Left ventricle myocardium inferior (tissue), 1 donor: ENCODE measurements at regions not wholly inside any gene's neighbourhood (a gene's known extent, or its start where the extent isn't known, plus 50 kb on each side); places are given as distances from the start of the nearest gene placed in this dataset.

Experiments
- DNase-seq: peaks from one replicate; pipeline ENCODE4 v3.0.0-alpha.2; 2020
- H3K27ac ChIP-seq: fragments of 200-600 bp; replicated peaks from 2 replicates; pipeline ENCODE4 v1.8.0; 2021
- H3K27me3 ChIP-seq: fragments of 200-600 bp; 2 replicates; pipeline ENCODE4 v1.8.0; 2021; ENCODE audit warnings: low read depth
- H3K36me3 ChIP-seq: fragments of 200-600 bp; 2 replicates; pipeline ENCODE4 v1.8.0; 2021
- H3K4me1 ChIP-seq: fragments of 200-600 bp; 2 replicates; pipeline ENCODE4 v1.8.0; 2021
- H3K4me3 ChIP-seq: fragments of 200-600 bp; 2 replicates; pipeline ENCODE4 v1.8.0; 2021; ENCODE audit warnings: mild to moderate bottlenecking, moderate library complexity
- H3K9me3 ChIP-seq: fragments of 200-600 bp; replicated peaks from 2 replicates; pipeline ENCODE4 v1.8.0; 2021
- intact Hi-C: fragments of 100-400 bp; cut with micrococcal nuclease; formaldehyde crosslinking; loops from one replicate; pipeline ENCODE4 v1.11.0; 2022
- TF ChIP-seq, protein P1 (sequence below): fragments of 200-600 bp; IDR thresholded peaks from 2 replicates; pipeline ENCODE4 v1.8.0; 2021; ENCODE audit warnings: antibody characterized with exemption, mild to moderate bottlenecking, borderline replicate concordance
- donor health status: DM: no; HTN: yes; CAD: no; lungs with severe emphysema.

DNA sequence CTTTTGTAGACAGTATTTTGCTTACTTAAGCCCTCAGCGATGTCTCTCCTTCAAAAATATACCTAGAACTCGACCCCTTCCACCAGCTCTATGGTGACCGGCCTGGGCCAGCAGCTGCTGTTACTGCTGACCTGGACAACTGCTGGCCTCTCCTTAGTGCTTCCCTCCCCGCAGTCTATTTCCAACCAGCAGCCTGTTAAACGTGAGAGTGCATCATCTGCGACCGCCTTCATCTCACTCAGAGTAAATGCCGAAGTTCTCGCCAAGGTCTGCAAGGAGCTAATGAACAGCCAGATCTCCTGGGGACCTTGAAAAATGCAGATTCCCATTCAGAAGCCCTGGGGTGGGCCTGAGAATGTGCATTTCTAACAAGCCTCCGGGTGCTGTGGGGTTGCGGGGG, 86.7 kb downstream of the RPLP1 start:
- DNase-seq = no peak
- Histone ChIP-seq H3K27me3 (peaks cover 8% of the 10 kb centered on the region), H3K4me1 (no peaks in the 10 kb centered on the region), H3K36me3 (no peaks in the 10 kb centered on the region), H3K9me3 (no peaks in the 10 kb centered on the region), H3K4me3 (no peak overlapping the region), H3K27ac (no peak overlapping the region)
- TF ChIP-seq, protein P1, sequence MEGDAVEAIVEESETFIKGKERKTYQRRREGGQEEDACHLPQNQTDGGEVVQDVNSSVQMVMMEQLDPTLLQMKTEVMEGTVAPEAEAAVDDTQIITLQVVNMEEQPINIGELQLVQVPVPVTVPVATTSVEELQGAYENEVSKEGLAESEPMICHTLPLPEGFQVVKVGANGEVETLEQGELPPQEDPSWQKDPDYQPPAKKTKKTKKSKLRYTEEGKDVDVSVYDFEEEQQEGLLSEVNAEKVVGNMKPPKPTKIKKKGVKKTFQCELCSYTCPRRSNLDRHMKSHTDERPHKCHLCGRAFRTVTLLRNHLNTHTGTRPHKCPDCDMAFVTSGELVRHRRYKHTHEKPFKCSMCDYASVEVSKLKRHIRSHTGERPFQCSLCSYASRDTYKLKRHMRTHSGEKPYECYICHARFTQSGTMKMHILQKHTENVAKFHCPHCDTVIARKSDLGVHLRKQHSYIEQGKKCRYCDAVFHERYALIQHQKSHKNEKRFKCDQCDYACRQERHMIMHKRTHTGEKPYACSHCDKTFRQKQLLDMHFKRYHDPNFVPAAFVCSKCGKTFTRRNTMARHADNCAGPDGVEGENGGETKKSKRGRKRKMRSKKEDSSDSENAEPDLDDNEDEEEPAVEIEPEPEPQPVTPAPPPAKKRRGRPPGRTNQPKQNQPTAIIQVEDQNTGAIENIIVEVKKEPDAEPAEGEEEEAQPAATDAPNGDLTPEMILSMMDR = no peak
- intact Hi-C loops = no loop called here

DNA sequence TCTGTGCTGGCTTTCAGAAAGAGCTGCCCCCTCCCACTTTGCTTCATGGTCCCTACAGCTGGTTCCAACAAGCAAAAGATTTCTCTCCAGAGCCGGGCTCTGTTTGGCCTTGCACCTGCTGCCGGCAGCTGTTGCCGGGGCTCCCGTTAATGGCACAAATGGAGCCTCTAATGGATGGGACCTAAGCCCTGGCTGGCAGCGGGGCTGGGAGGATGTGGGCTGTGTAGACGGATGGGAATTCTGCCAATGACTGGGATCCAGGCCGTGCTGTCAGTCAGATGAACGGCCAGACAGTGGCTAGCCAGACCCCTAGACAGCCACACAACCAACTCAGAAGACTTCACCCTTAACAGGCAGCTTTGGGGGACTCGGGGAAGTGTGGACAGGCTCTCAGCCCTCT, 88.0 kb downstream of the RPLP1 start:
- no peak for DNase-seq
- no peak overlapping the region for H3K4me3 ChIP-seq
- H3K27me3 ChIP-seq = peaks cover 8% of the 10 kb centered on the region
- H3K9me3 ChIP-seq = no peaks in the 10 kb centered on the region
- no peaks in the 10 kb centered on the region for H3K36me3 ChIP-seq
- H3K27ac ChIP-seq = no peak overlapping the region
- TF ChIP-seq, protein P1 = no peak
- intact Hi-C loops = no loop called here
- no peaks in the 10 kb centered on the region for H3K4me1 ChIP-seq

DNA sequence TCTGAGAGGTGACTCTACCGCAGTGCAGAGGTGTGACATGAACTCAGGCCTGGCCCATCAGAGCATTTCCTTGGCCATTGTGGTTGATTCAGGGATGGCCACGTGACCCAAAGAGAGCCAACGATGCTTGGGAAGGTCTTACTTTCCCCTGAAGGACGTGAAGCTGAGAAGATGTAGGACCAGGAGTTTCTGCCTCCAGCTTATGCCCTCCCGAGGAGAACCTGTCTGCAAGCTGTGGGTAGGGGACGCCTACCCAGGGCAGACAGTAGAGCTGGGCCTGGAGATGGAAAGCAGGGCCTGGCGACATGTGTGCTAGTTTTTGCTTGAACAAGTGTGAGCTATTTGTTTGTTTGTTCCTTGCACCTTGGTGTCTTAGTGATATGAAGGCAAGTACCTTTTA, 89.4 kb downstream of the RPLP1 start:
- Histone ChIP-seq H3K27ac (no peak overlapping the region), H3K9me3 (no peaks in the 10 kb centered on the region), H3K4me3 (no peak overlapping the region), H3K4me1 (no peaks in the 10 kb centered on the region), H3K36me3 (no peaks in the 10 kb centered on the region), H3K27me3 (peaks cover 13% of the 10 kb centered on the region)
- DNase-seq = no peak
- intact Hi-C loops = no loop called here
- TF ChIP-seq, protein P1 = no peak

DNA sequence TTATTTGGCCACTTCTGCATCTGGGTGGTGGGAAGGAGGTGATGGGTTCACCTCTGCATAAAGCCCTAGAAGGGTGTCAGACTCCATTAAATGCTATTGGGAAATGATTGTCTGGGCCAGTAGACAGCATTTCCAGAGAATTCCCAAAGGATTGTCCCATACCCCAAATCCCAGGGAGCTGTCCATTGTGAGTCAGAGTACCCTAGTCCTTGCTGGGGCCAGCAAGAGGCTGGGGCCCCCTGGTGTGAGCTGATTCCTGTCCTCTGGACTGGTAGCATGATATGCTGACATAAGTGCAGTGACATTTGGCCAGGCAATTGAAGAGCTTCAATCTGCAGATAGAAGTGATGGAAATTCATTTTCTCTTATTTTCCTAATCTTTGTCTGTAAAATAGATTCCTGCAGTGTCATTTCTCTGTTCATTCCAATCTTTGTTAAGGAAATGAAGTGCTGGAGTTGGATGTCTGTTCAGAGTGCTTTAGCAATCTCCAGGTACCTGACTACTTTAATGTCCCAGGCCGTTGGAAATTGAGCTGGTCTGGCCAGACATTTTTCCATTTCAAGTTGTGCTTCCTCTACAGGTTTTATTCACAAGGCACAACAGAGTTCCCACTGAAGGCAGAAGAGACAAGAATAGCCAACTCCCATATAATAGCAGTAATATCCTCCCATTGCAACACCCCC, 91.2 kb downstream of the RPLP1 start:
- intact Hi-C loops = no loop called here
- no peaks in the 10 kb centered on the region for H3K36me3 ChIP-seq
- peaks cover 25% of the 10 kb centered on the region for H3K27me3 ChIP-seq
- TF ChIP-seq, protein P1 = no peak
- H3K4me3 ChIP-seq = no peak overlapping the region
- H3K27ac ChIP-seq = no peak overlapping the region
- no peaks in the 10 kb centered on the region for H3K4me1 ChIP-seq
- H3K9me3 ChIP-seq = no peaks in the 10 kb centered on the region
- no peak for DNase-seq

DNA sequence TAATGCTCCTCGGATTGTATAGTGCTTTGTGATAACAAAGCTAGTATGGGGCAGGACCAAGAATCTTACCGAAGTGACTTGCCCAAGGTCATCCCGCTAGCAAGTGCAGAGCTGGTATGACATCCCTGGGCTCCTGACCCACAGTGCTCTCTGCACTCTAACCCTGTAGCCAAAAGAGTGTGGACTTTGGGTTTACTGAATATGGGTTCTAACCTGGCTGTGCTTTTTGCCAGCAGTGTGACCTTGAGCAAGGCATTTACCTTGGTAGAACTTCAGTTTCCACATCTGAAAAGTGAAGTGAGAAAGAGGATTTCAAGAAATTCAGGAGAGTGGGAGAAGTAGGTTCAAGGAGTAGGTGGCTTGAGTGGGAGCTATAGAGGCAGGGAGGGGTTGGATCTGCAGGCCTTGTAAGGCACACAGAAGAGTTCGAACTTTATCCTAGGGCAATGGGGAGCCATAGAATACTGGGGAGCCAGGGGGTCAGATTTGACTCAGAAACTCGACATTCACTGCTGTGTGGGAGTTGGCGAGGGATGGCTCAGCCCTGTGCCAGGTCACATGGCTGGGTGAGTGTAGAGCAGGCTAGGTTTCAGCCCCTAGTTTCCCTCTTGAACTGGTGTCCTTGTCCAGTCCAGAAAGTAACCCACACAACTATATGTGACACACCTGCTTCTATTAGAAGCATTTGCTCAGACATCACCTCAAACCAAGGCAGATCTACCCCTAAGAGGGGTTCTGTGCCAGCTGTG, 91.9 kb downstream of the RPLP1 start:
- H3K36me3 ChIP-seq = no peaks in the 10 kb centered on the region
- intact Hi-C loops = no loop called here
- no peak overlapping the region for H3K4me3 ChIP-seq
- no peak for DNase-seq
- no peak overlapping the region for H3K27ac ChIP-seq
- TF ChIP-seq, protein P1 = no peak
- no peaks in the 10 kb centered on the region for H3K9me3 ChIP-seq
- H3K4me1 ChIP-seq = peaks cover 7% of the 10 kb centered on the region
- peaks cover 30% of the 10 kb centered on the region for H3K27me3 ChIP-seq
